ENCODE measurements at regions not wholly inside any gene's neighbourhood (a gene's known extent, or its start where the extent isn't known, plus 50 kb on each side); places are given as distances from the start of the nearest gene placed in this dataset.

DNA sequence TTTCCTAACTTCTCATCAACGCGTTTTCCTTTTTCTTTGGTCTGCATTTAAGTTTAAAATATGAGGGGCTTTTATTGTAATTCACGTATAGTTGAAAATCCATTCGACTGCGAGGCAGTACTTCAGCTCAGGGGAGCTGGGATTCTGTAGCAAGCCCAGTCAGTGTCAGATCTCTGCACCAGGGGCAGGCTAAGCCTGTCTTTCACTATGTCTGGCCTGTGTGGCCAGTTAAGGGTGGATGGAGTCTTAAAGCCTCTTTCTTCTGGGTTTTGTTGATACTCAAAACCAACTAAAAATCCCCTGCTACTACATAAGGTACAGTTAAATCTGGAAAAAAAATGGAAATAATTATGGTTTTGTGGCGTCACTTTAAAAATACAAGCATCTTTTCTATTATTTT, 124.7 kb downstream of the TYW3 start:
- Histone ChIP-seq H3K27me3 (ENCODE audit: control insufficient read depth in 2 of 2, insufficient read depth in 2 of 2, low read length in 2 of 2) (no peaks in the 10 kb centered on the region), H3K4me3 (no peak overlapping the region), H3K9me1 (ENCODE audit: control insufficient read depth, insufficient read depth, low read length) (no peaks in the 10 kb centered on the region), H3K9me3 (replicated peaks; ENCODE audit: control insufficient read depth, insufficient read depth, low read depth, low read length) (peaks cover 4% of the 10 kb centered on the region), H2AFZ (ENCODE audit: low read depth, low read length) (no peak overlapping the region), H3K36me3 (ENCODE audit: control insufficient read depth, insufficient read depth, low read length) (no peaks in the 10 kb centered on the region), H3K79me2 (ENCODE audit: control insufficient read depth, insufficient read depth, low read length) (no peaks in the 10 kb centered on the region), H3K4me2 (ENCODE audit: insufficient read depth, low read length) (no peak overlapping the region), H3K9ac (ENCODE audit: insufficient read depth in 1 of 2, low read depth in 2 of 2, low read length in 2 of 2) (no peak overlapping the region), H3K4me1 (replicated peaks in 1 of 2; ENCODE audit: control insufficient read depth in 2 of 2, insufficient read depth in 2 of 2, low read length in 2 of 2) (no peaks in the 10 kb centered on the region), H4K20me1 (replicated peaks; ENCODE audit: control insufficient read depth, insufficient read depth, low read length) (no peaks in the 10 kb centered on the region), H3K27ac (ENCODE audit: extremely low read depth, low read depth, low read length) (no peak overlapping the region)
- in situ Hi-C loops (cut with MboI) (no loop called here), intact Hi-C loops (cut with micrococcal nuclease) (no loop called here)
- POLR2A ChIA-PET, result no interaction called here
- DNase-seq (ENCODE audit: extremely low read depth in 1 of 4, low spot score in 3 of 4) (no peak), FAIRE-seq (no peak), ATAC-seq (no peak)
- 3% methylated on average over 6 of the region's 6 CpGs for WGBS (ENCODE audit: insufficient coverage, low coverage, missing lambda C conversion rate)
- CTCF ChIA-PET (ENCODE audit: low intra/inter-chr PET ratio), result no interaction called here
- no TSS peak for BruUV-seq (replicated peaks)
- TF ChIP-seq MTF1 (CRISPR knock-in tag; IDR thresholded peaks at IDR 0.05; ENCODE audit: borderline replicate concordance) (no peak), HDAC6 (IDR thresholded peaks at IDR 0.05; ENCODE audit: low read depth, low read length) (no peak)
- TF ChIP-seq, protein P1, sequence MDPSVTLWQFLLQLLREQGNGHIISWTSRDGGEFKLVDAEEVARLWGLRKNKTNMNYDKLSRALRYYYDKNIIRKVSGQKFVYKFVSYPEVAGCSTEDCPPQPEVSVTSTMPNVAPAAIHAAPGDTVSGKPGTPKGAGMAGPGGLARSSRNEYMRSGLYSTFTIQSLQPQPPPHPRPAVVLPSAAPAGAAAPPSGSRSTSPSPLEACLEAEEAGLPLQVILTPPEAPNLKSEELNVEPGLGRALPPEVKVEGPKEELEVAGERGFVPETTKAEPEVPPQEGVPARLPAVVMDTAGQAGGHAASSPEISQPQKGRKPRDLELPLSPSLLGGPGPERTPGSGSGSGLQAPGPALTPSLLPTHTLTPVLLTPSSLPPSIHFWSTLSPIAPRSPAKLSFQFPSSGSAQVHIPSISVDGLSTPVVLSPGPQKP (CRISPR knock-in tag; IDR thresholded peaks at IDR 0.05), result no peak

DNA sequence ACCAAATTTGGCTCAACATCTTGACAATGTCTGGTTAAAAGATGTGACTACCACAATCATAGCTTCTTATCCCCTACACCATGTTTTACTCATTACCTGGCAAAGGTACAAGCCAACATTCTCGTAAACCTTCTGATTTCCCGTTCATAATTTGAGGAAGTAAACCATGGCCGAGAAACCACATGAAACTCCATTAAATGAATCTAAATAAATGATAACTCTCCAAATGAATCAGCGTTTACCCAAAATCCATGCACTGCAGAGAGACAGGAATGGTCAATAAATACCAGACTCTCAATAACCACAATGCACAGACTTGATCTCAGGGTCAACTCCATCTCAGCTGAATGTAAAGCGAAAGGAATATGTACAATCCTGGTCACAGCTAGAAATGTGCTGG, 125.2 kb downstream of the TYW3 start:
- intact Hi-C loops (cut with micrococcal nuclease), result no loop called here
- Histone ChIP-seq H2AFZ (ENCODE audit: low read depth, low read length) (no peak overlapping the region), H3K9ac (ENCODE audit: insufficient read depth in 1 of 2, low read depth in 2 of 2, low read length in 2 of 2) (no peak overlapping the region), H3K79me2 (ENCODE audit: control insufficient read depth, insufficient read depth, low read length) (no peaks in the 10 kb centered on the region), H3K9me3 (replicated peaks; ENCODE audit: control insufficient read depth, insufficient read depth, low read depth, low read length) (peaks cover 4% of the 10 kb centered on the region), H3K36me3 (ENCODE audit: control insufficient read depth, insufficient read depth, low read length) (no peaks in the 10 kb centered on the region), H3K27ac (ENCODE audit: extremely low read depth, low read depth, low read length) (no peak overlapping the region), H4K20me1 (replicated peaks; ENCODE audit: control insufficient read depth, insufficient read depth, low read length) (no peaks in the 10 kb centered on the region), H3K4me3 (no peak overlapping the region), H3K4me1 (replicated peaks in 1 of 2; ENCODE audit: control insufficient read depth in 2 of 2, insufficient read depth in 2 of 2, low read length in 2 of 2) (no peaks in the 10 kb centered on the region), H3K27me3 (ENCODE audit: control insufficient read depth in 2 of 2, insufficient read depth in 2 of 2, low read length in 2 of 2) (no peaks in the 10 kb centered on the region), H3K9me1 (ENCODE audit: control insufficient read depth, insufficient read depth, low read length) (no peaks in the 10 kb centered on the region), H3K4me2 (ENCODE audit: insufficient read depth, low read length) (no peak overlapping the region)
- POLR2A ChIA-PET, result no interaction called here
- FAIRE-seq (no peak), DNase-seq (ENCODE audit: extremely low read depth in 1 of 4, low spot score in 3 of 4) (no peak), ATAC-seq (no peak)
- in situ Hi-C loops (cut with MboI), result no loop called here
- WGBS (ENCODE audit: insufficient coverage, low coverage, missing lambda C conversion rate), result 0% methylated on average over 5 of the region's 5 CpGs
- CTCF ChIA-PET (ENCODE audit: low intra/inter-chr PET ratio), result interaction anchor here (0.7 kb wide), 1 partner anchor 1397 kb away, joined by 3 read pairs; no protein-coding TSS in a partner anchor
- no TSS peak for BruUV-seq (replicated peaks)
- no peak for TF ChIP-seq POLR2H (tag; IDR thresholded peaks at IDR 0.05; ENCODE audit: low read depth)
- TF ChIP-seq FOXP1 (CRISPR knock-in tag; IDR thresholded peaks at IDR 0.05), result no peak
- TF ChIP-seq, protein P2, sequence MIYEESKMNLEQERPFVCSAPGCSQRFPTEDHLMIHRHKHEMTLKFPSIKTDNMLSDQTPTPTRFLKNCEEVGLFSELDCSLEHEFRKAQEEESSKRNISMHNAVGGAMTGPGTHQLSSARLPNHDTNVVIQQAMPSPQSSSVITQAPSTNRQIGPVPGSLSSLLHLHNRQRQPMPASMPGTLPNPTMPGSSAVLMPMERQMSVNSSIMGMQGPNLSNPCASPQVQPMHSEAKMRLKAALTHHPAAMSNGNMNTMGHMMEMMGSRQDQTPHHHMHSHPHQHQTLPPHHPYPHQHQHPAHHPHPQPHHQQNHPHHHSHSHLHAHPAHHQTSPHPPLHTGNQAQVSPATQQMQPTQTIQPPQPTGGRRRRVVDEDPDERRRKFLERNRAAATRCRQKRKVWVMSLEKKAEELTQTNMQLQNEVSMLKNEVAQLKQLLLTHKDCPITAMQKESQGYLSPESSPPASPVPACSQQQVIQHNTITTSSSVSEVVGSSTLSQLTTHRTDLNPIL (CRISPR knock-in tag; IDR thresholded peaks at IDR 0.05), result no peak

Data from K562 (cell line).